ENCODE measurements at regions not wholly inside any gene's neighbourhood (a gene's known extent, or its start where the extent isn't known, plus 50 kb on each side); places are given as distances from the start of the nearest gene placed in this dataset.

- H3K27ac Mint-ChIP-seq (ENCODE audit: low read depth, unreplicated experiment): no peak overlapping the region
- POLR2A ChIA-PET: interaction anchor here (0.7 kb wide), 1 partner anchor 128 kb away, joined by 3 read pairs; no protein-coding TSS in a partner anchor
- no peaks in the 10 kb centered on the region for H3K4me1 Mint-ChIP-seq (ENCODE audit: insufficient read depth, unreplicated experiment)
- no peak overlapping the region for H3K4me3 Mint-ChIP-seq (ENCODE audit: unreplicated experiment)
- no peaks in the 10 kb centered on the region for H3K36me3 Mint-ChIP-seq (ENCODE audit: insufficient read depth, unreplicated experiment)
- intact Hi-C loops (cut with micrococcal nuclease): no loop called here
- H3K9me3 Mint-ChIP-seq (ENCODE audit: unreplicated experiment): peaks cover 13% of the 10 kb centered on the region
- no peak for DNase-seq (ENCODE audit: unreplicated experiment)
- TF ChIP-seq CTCF (IDR thresholded peaks at IDR 0.05; ENCODE audit: unreplicated experiment): no peak
- CTCF ChIA-PET: no interaction called here
- no peaks in the 10 kb centered on the region for H3K27me3 Mint-ChIP-seq (ENCODE audit: insufficient read depth, unreplicated experiment)
- no TSS peak for BruUV-seq (replicated peaks)
These were observed 58.7 kb downstream of the CYTL1 start for GRCh38 chr4:4960574-4960973.

- BruUV-seq (replicated peaks): no TSS peak
- Mint-ChIP-seq H3K9me3 (ENCODE audit: unreplicated experiment) (peaks cover 13% of the 10 kb centered on the region), H3K27me3 (ENCODE audit: insufficient read depth, unreplicated experiment) (no peaks in the 10 kb centered on the region), H3K36me3 (ENCODE audit: insufficient read depth, unreplicated experiment) (no peaks in the 10 kb centered on the region), H3K4me1 (ENCODE audit: insufficient read depth, unreplicated experiment) (no peaks in the 10 kb centered on the region), H3K4me3 (ENCODE audit: unreplicated experiment) (no peak overlapping the region), H3K27ac (ENCODE audit: low read depth, unreplicated experiment) (no peak overlapping the region)
- DNase-seq (ENCODE audit: unreplicated experiment): no peak
- TF ChIP-seq CTCF (IDR thresholded peaks at IDR 0.05; ENCODE audit: unreplicated experiment): no peak
- POLR2A ChIA-PET: interaction anchor here (0.7 kb wide), 1 partner anchor 600 kb away, joined by 3 read pairs; no protein-coding TSS in a partner anchor
- CTCF ChIA-PET: interaction anchor here (0.5 kb wide), 1 partner anchor 1364 kb away, joined by 3 read pairs; no protein-coding TSS in a partner anchor
- intact Hi-C loops (cut with micrococcal nuclease): no loop called here
These were observed 57.3 kb downstream of the CYTL1 start for GRCh38 chr4:4961936-4962335.

GRCh38 chr4:4962928-4963327, 56.3 kb downstream of the CYTL1 start:
- ChIA-PET POLR2A (no interaction called here), CTCF (no interaction called here)
- intact Hi-C loops (cut with micrococcal nuclease): no loop called here
- Mint-ChIP-seq H3K27me3 (ENCODE audit: insufficient read depth, unreplicated experiment) (no peaks in the 10 kb centered on the region), H3K27ac (ENCODE audit: low read depth, unreplicated experiment) (no peak overlapping the region), H3K9me3 (ENCODE audit: unreplicated experiment) (peaks cover 13% of the 10 kb centered on the region), H3K4me3 (ENCODE audit: unreplicated experiment) (no peak overlapping the region), H3K36me3 (ENCODE audit: insufficient read depth, unreplicated experiment) (no peaks in the 10 kb centered on the region), H3K4me1 (ENCODE audit: insufficient read depth, unreplicated experiment) (no peaks in the 10 kb centered on the region)
- no TSS peak for BruUV-seq (replicated peaks)
- no peak for DNase-seq (ENCODE audit: unreplicated experiment)
- no peak for TF ChIP-seq CTCF (IDR thresholded peaks at IDR 0.05; ENCODE audit: unreplicated experiment)
